K562 (cell line): ENCODE measurements at regions not wholly inside any gene's neighbourhood (a gene's known extent, or its start where the extent isn't known, plus 50 kb on each side); places are given as distances from the start of the nearest gene placed in this dataset.

Experiments
- ATF7 ChIP-seq: fragments of 450-650 bp; IDR thresholded peaks from 2 replicates; pipeline ENCODE4 v1.7.1; 2014; ENCODE audit warnings: mild to moderate bottlenecking, moderate library complexity
- KLF16 ChIP-seq: IDR thresholded peaks from 2 replicates; pipeline ENCODE4 v1.6.1; 2016; ENCODE audit warnings: antibody characterized with exemption
- SETDB1 ChIP-seq: IDR thresholded peaks from one replicate; pipeline ENCODE4 v1.6.1; 2012; ENCODE audit warnings: low read length, control low read depth, inconsistent platforms
- TF ChIP-seq, protein P1 (sequence below), 3 experiments: IDR thresholded peaks in 2 of 3; conservative IDR thresholded peaks in 1 of 3; 2 replicates each; pipeline ENCODE4 v1.5.1; 2011 to 2012; ENCODE audit warnings: low read length in 3 of 3, mild to moderate bottlenecking in 3 of 3, control low read depth in 2 of 3, improper control_type of control experiment in 1 of 3, inconsistent platforms in 1 of 3, low read depth in 1 of 3, mixed read lengths in 1 of 3, moderate library complexity in 1 of 3; ENCODE audit not compliant: insufficient read depth in 2 of 3

DNA sequence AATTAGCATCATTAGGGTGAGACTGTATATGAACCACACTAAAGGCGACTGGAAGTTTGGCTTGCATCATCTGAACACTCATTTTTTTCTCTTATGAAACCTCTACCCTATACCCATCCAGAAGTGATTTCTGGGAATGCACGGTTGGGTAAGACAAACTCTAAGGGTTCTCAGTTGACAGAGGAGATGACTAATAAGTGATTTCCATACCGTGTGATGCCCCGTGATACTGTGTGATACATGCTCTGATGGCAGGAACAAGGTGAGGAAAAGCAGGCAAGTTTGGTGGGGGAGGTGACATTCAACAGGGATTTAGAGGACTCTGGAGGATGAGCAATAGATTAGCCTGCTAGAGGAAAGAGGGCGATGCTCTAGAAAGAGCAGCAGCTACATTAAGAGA is 156.4 kb upstream of the CCL2 start:
- TF ChIP-seq SETDB1 (no peak), ATF7 (no peak), KLF16 (no peak)
- TF ChIP-seq, protein P1, sequence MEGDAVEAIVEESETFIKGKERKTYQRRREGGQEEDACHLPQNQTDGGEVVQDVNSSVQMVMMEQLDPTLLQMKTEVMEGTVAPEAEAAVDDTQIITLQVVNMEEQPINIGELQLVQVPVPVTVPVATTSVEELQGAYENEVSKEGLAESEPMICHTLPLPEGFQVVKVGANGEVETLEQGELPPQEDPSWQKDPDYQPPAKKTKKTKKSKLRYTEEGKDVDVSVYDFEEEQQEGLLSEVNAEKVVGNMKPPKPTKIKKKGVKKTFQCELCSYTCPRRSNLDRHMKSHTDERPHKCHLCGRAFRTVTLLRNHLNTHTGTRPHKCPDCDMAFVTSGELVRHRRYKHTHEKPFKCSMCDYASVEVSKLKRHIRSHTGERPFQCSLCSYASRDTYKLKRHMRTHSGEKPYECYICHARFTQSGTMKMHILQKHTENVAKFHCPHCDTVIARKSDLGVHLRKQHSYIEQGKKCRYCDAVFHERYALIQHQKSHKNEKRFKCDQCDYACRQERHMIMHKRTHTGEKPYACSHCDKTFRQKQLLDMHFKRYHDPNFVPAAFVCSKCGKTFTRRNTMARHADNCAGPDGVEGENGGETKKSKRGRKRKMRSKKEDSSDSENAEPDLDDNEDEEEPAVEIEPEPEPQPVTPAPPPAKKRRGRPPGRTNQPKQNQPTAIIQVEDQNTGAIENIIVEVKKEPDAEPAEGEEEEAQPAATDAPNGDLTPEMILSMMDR (IDR thresholded peaks at IDR 0.05 in 2 of 3, conservative IDR thresholded peaks at IDR 0.05 in 1 of 3; ENCODE audit: insufficient read depth in 2 of 3, low read depth in 1 of 3, low read length in 3 of 3): no peak
